ENCODE measurements at regions not wholly inside any gene's neighbourhood (a gene's known extent, or its start where the extent isn't known, plus 50 kb on each side); places are given as distances from the start of the nearest gene placed in this dataset.

- intact Hi-C loops (cut with DNase I): no loop called here
- no peaks in the 10 kb centered on the region for H3K4me1 ChIP-seq
- ATAC-seq: no peak
Measured at GRCh38 chr2:208586516-208586915, 179.9 kb downstream of the PTH2R start.

GRCh38 chr2:208594642-208595385 is 188.2 kb downstream of the PTH2R start:
- DNase-seq (no peak), ATAC-seq (no peak)
- Histone ChIP-seq H3K9me3 (no peaks in the 10 kb centered on the region), H3K27ac (no peak overlapping the region), H3K27me3 (no peaks in the 10 kb centered on the region), H3K4me1 (no peaks in the 10 kb centered on the region), H3K4me3 (no peak overlapping the region), H3K36me3 (no peaks in the 10 kb centered on the region)
- intact Hi-C loops (cut with DNase I): no loop called here
- TF ChIP-seq CTCF (IDR thresholded peaks at IDR 0.05): no peak

More at GRCh38 chr2:208586516-208586915, 179.9 kb downstream of the PTH2R start:
- DNase-seq: no peak
- Histone ChIP-seq H3K4me3 (no peak overlapping the region), H3K27me3 (no peaks in the 10 kb centered on the region), H3K9me3 (no peaks in the 10 kb centered on the region), H3K36me3 (no peaks in the 10 kb centered on the region), H3K27ac (no peak overlapping the region)
- no peak for TF ChIP-seq CTCF (IDR thresholded peaks at IDR 0.05)

DNA sequence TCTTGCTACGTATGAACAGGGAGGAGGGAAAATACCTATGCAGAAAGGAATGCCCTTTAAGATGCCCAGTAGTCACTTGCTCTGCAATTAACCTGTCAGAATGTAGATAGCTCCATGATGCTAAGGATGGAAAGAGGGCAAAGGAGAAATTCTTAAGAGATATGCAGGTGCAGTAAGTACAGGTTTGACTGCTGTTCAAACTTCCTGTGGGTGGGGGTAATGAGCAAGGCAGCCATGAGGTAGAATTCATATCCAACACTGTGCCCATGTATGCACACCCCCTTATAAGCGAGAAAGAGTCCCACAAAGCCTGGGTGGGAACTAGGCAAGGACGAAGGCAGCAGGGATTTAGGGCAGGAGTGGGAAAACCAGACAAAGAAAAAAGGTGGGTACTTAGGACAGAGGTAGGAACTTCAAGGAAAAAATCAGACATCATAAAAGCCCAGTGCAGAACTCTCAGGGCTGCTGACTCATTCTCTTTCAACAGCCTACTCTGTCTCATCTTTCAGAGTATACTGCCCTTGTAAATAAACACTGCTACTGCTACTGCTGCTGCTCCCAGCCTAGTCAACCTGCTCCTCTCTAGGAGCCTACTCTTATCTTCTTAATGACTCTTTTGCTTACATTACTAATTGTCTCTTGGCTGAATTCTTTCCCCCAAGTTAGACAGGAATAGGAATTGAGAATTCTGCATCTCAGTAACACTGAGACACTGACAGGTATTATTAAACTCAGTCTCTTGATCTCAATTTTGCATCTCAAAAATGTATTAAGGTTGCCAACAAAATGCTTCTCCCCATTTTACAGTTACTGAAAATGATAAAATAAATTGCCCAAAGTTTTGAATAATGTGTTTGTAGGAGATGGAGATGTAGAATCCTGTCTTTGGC is 189.0 kb downstream of the PTH2R start:
- Histone ChIP-seq H3K9me3 (no peaks in the 10 kb centered on the region), H3K27ac (no peak overlapping the region), H3K36me3 (no peaks in the 10 kb centered on the region), H3K27me3 (no peaks in the 10 kb centered on the region), H3K4me1 (no peaks in the 10 kb centered on the region), H3K4me3 (no peak overlapping the region)
- ATAC-seq (peak; percentile 14), DNase-seq (no peak)
- no peak for TF ChIP-seq CTCF (IDR thresholded peaks at IDR 0.05)
- intact Hi-C loops (cut with DNase I): no loop called here

GRCh38 chr2:208607694-208608093 is 201.1 kb downstream of the PTH2R start:
- no peak for TF ChIP-seq CTCF (IDR thresholded peaks at IDR 0.05)
- Histone ChIP-seq H3K4me1 (no peaks in the 10 kb centered on the region), H3K27me3 (no peaks in the 10 kb centered on the region), H3K36me3 (no peaks in the 10 kb centered on the region), H3K27ac (no peak overlapping the region), H3K4me3 (no peak overlapping the region), H3K9me3 (no peaks in the 10 kb centered on the region)
- intact Hi-C loops (cut with DNase I): no loop called here
- DNase-seq (no peak), ATAC-seq (no peak)

GRCh38 chr2:208608122-208608835 is 201.7 kb downstream of the PTH2R start:
- TF ChIP-seq CTCF (IDR thresholded peaks at IDR 0.05): no peak
- Histone ChIP-seq H3K27ac (no peak overlapping the region), H3K4me1 (no peaks in the 10 kb centered on the region), H3K4me3 (no peak overlapping the region), H3K9me3 (no peaks in the 10 kb centered on the region), H3K27me3 (no peaks in the 10 kb centered on the region), H3K36me3 (no peaks in the 10 kb centered on the region)
- no peak for DNase-seq
- ATAC-seq: no peak
- intact Hi-C loops (cut with DNase I): no loop called here
